MM.1S (cell line): ENCODE measurements at regions not wholly inside any gene's neighbourhood (a gene's known extent, or its start where the extent isn't known, plus 50 kb on each side); places are given as distances from the start of the nearest gene placed in this dataset.
A peak's percentile ranks its signal among the peaks of the same experiment; 100 is the strongest.

ENCODE experiments used
- DNase-seq: peaks from one replicate; pipeline ENCODE4 v3.0.0-alpha.2; 2015
- H2AFZ ChIP-seq: fragments of 300-600 bp; sonication (generic); 2 replicates; pipeline ENCODE4 v1.6.0; 2016; ENCODE audit warnings: antibody characterized with exemption, low read length
- H3F3A ChIP-seq: fragments of 300-600 bp; sonication (generic); 2 replicates; pipeline ENCODE4 v1.6.1; 2016; ENCODE audit warnings: mild to moderate bottlenecking, antibody characterized with exemption, low read length, moderate library complexity, mixed read lengths; ENCODE audit not compliant: insufficient read depth
- H3K27ac ChIP-seq: fragments of 300-600 bp; sonication (generic); 2 replicates; pipeline ENCODE4 v1.5.1; 2016; ENCODE audit warnings: mild to moderate bottlenecking, low read length
- H3K27me3 ChIP-seq: fragments of 300-600 bp; sonication (generic); replicated peaks from 2 replicates; pipeline ENCODE4 v1.6.0; 2016; ENCODE audit warnings: low read length; ENCODE audit not compliant: insufficient read depth
- H3K36me3 ChIP-seq: fragments of 300-600 bp; sonication (generic); replicated peaks from 2 replicates; pipeline ENCODE4 v1.6.1; 2016; ENCODE audit warnings: mild to moderate bottlenecking, low read length, mixed read lengths; ENCODE audit not compliant: insufficient read depth
- H3K4me1 ChIP-seq: fragments of 300-600 bp; sonication (generic); 2 replicates; pipeline ENCODE4 v1.6.1; 2016; ENCODE audit warnings: low read length, mixed read lengths
- H3K4me2 ChIP-seq: fragments of 300-600 bp; sonication (generic); 2 replicates; pipeline ENCODE4 v1.6.0; 2016; ENCODE audit warnings: low read depth, low read length
- H3K4me3 ChIP-seq: fragments of 300-600 bp; sonication (generic); 2 replicates; pipeline ENCODE4 v1.5.1; 2016; ENCODE audit warnings: low read length, mixed read lengths
- H3K79me2 ChIP-seq: fragments of 300-600 bp; sonication (generic); 2 replicates; pipeline ENCODE4 v1.6.1; 2016; ENCODE audit warnings: mixed run types, low read length, mixed read lengths
- H3K9ac ChIP-seq: fragments of 300-600 bp; sonication (generic); 2 replicates; pipeline ENCODE4 v1.6.1; 2016; ENCODE audit warnings: low read length, mixed read lengths
- H3K9me2 ChIP-seq: fragments of 300-600 bp; sonication (generic); replicated peaks from 2 replicates; pipeline ENCODE4 v1.6.1; 2016; ENCODE audit warnings: mild to moderate bottlenecking, low read length, mixed read lengths; ENCODE audit not compliant: insufficient read depth
- H3K9me3 ChIP-seq: fragments of 300-600 bp; sonication (generic); replicated peaks from 2 replicates; pipeline ENCODE4 v1.6.1; 2016; ENCODE audit warnings: mild to moderate bottlenecking, low read length, mixed read lengths; ENCODE audit not compliant: insufficient read depth
- H4K20me1 ChIP-seq: fragments of 300-600 bp; sonication (generic); 2 replicates; pipeline ENCODE4 v1.6.1; 2016; ENCODE audit warnings: mild to moderate bottlenecking, low read length, moderate library complexity, mixed read lengths; ENCODE audit not compliant: insufficient read depth
- CTCF ChIP-seq: fragments of 300-600 bp; sonication (generic); IDR thresholded peaks from 2 replicates; pipeline ENCODE4 v1.5.1; 2016; ENCODE audit warnings: antibody characterized with exemption, low read length, mixed read lengths
- EZH2 ChIP-seq: fragments of 300-600 bp; sonication (generic); optimal IDR thresholded peaks from 2 replicates; pipeline ENCODE3; 2017; ENCODE audit warnings: low read depth, mild to moderate bottlenecking, antibody characterized with exemption, low read length, mixed read lengths
- EZH2phosphoT487 ChIP-seq: fragments of 300-600 bp; sonication (generic); IDR thresholded peaks from 2 replicates; pipeline ENCODE4 v1.6.1; 2018; ENCODE audit warnings: antibody characterized with exemption, low read length

- Histone ChIP-seq H3K4me1 (peaks cover 27% of the 10 kb centered on the region), H3K27me3 (no peaks in the 10 kb centered on the region), H3K9me3 (no peaks in the 10 kb centered on the region), H3K27ac (no peak overlapping the region), H3F3A (no peaks in the 10 kb centered on the region), H3K4me3 (no peak overlapping the region), H3K9me2 (no peaks in the 10 kb centered on the region), H3K36me3 (no peaks in the 10 kb centered on the region), H3K79me2 (no peaks in the 10 kb centered on the region), H2AFZ (no peak overlapping the region), H4K20me1 (no peaks in the 10 kb centered on the region), H3K4me2 (no peak overlapping the region), H3K9ac (no peak overlapping the region)
- no peak for DNase-seq
- no peak for TF ChIP-seq CTCF
- no peak for TF ChIP-seq EZH2
- no peak for TF ChIP-seq EZH2phosphoT487
Measured at GRCh38 chr12:4826909-4827308, 82.8 kb upstream of the KCNA1 start.

- Histone ChIP-seq H3K4me3 (no peak overlapping the region), H3K4me2 (no peak overlapping the region), H3K79me2 (no peaks in the 10 kb centered on the region), H3F3A (no peaks in the 10 kb centered on the region), H3K9me3 (no peaks in the 10 kb centered on the region), H3K27ac (no peak overlapping the region), H3K4me1 (peaks cover 27% of the 10 kb centered on the region), H3K9me2 (no peaks in the 10 kb centered on the region), H4K20me1 (no peaks in the 10 kb centered on the region), H2AFZ (no peak overlapping the region), H3K36me3 (no peaks in the 10 kb centered on the region), H3K27me3 (no peaks in the 10 kb centered on the region), H3K9ac (no peak overlapping the region)
- TF ChIP-seq EZH2phosphoT487 (no peak), EZH2 (no peak), CTCF (no peak)
- no peak for DNase-seq
Measured at GRCh38 chr12:4828176-4828575, 81.5 kb upstream of the KCNA1 start.

GRCh38 chr12:4829161-4829792, 80.4 kb upstream of the KCNA1 start:
- peak overlapping the region; percentile 23; the same call in 1 of the 2 replicates for H3K4me3 ChIP-seq
- no peak for TF ChIP-seq EZH2
- no peak for TF ChIP-seq CTCF
- TF ChIP-seq EZH2phosphoT487 = no peak
- H3F3A ChIP-seq = no peaks in the 10 kb centered on the region
- no peaks in the 10 kb centered on the region for H4K20me1 ChIP-seq
- DNase-seq = peak; percentile 81
- no peaks in the 10 kb centered on the region for H3K36me3 ChIP-seq
- H3K4me2 ChIP-seq = peak overlapping the region; percentile 57
- peaks cover 27% of the 10 kb centered on the region for H3K4me1 ChIP-seq
- H2AFZ ChIP-seq = peak overlapping the region; percentile 68; the same call in 1 of the 2 replicates
- H3K27me3 ChIP-seq = no peaks in the 10 kb centered on the region
- H3K9ac ChIP-seq = no peak overlapping the region
- no peaks in the 10 kb centered on the region for H3K9me2 ChIP-seq
- no peaks in the 10 kb centered on the region for H3K9me3 ChIP-seq
- no peaks in the 10 kb centered on the region for H3K79me2 ChIP-seq
- H3K27ac ChIP-seq = peak overlapping the region; percentile 25; the same call in 1 of the 2 replicates
